Epithelial cell of prostate (primary cell): ENCODE measurements at regions not wholly inside any gene's neighbourhood (a gene's known extent, or its start where the extent isn't known, plus 50 kb on each side); places are given as distances from the start of the nearest gene placed in this dataset.

Source experiments
- DNase-seq: peaks from one replicate; pipeline ENCODE4 v3.0.0-alpha.2; 2011; ENCODE audit warnings: low read depth, low spot score
- H3K27ac ChIP-seq: fragments of 450-650 bp; 2 replicates; pipeline ENCODE4 v1.5.1; 2017; ENCODE audit warnings: mild to moderate bottlenecking

DNA sequence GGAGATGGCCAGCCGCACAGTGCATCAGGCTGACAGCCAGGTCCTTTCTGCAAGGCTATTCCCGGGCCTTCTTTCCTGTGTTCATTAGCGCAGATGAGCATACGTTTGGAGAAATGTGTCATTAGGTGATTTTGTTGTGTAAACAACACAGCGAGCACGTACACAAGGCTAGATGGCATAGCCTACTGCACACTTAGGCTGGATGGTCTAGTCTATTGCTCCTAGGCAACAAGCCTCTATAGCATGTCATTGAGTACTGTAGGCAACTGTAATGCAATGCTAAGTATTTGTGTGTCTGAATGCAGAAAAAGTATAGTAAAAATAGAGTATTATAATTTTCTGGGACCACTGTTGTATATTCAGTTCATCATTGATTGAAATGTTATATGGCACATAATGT, 50.9 kb upstream of the PHLPP1 start:
- DNase-seq = no peak
- no peak overlapping the region for H3K27ac ChIP-seq

GRCh38 chr18:62665188-62665587, 50.2 kb upstream of the PHLPP1 start:
- no peak overlapping the region for H3K27ac ChIP-seq
- DNase-seq = no peak
